OCI-LY7 (cell line): ENCODE measurements at regions not wholly inside any gene's neighbourhood (a gene's known extent, or its start where the extent isn't known, plus 50 kb on each side); places are given as distances from the start of the nearest gene placed in this dataset.

Source experiments
- EZH2phosphoT487 ChIP-seq: fragments of 200-600 bp; sonication (generic); IDR thresholded peaks from 2 replicates; pipeline ENCODE4 v1.6.1; 2018; ENCODE audit warnings: low read depth, borderline replicate concordance, mild to moderate bottlenecking, mixed run types, antibody characterized with exemption, low read length, moderate library complexity, mixed read lengths
- TF ChIP-seq, protein P1 (sequence below): fragments of 200-600 bp; sonication (generic); conservative IDR thresholded peaks from 2 replicates; pipeline ENCODE4 v1.5.1; 2014; ENCODE audit warnings: mild to moderate bottlenecking, antibody characterized with exemption, low read length, moderate library complexity, mixed read lengths

DNA sequence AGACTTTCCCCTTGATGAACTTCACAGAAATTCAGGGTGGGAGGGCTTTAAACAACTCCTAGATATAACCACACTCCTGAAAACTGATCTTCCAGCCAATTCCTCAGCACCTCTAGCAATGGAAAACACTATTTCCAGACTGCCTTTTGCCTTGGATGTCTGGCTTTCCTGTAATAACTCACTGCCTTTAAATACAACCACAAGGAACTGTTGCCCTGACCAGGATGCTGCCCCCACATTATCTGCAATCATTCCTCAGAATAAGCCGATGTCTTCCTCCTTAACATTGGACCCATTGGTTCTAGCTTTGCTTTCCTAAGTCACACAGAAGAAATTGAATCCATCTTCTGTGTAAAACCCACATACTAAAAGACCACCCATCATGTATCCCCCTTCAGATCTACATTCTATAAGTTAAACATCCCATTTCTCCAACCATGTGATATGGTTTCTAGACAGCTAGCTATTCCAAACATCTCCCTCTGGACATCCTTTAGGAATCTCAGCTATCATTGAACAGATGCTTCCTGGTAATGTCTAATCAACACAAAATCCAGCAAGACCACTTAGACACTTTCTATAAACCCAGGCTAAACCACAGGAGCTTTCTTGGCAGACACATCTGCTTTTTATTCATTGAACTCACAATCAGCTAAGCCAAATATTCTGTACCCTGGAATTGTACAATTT lies 95.9 kb upstream of the KCNQ5 start:
- TF ChIP-seq, protein P1, sequence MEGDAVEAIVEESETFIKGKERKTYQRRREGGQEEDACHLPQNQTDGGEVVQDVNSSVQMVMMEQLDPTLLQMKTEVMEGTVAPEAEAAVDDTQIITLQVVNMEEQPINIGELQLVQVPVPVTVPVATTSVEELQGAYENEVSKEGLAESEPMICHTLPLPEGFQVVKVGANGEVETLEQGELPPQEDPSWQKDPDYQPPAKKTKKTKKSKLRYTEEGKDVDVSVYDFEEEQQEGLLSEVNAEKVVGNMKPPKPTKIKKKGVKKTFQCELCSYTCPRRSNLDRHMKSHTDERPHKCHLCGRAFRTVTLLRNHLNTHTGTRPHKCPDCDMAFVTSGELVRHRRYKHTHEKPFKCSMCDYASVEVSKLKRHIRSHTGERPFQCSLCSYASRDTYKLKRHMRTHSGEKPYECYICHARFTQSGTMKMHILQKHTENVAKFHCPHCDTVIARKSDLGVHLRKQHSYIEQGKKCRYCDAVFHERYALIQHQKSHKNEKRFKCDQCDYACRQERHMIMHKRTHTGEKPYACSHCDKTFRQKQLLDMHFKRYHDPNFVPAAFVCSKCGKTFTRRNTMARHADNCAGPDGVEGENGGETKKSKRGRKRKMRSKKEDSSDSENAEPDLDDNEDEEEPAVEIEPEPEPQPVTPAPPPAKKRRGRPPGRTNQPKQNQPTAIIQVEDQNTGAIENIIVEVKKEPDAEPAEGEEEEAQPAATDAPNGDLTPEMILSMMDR, result no peak
- no peak for TF ChIP-seq EZH2phosphoT487
